HEK293T (cell line): ENCODE measurements at regions not wholly inside any gene's neighbourhood (a gene's known extent, or its start where the extent isn't known, plus 50 kb on each side); places are given as distances from the start of the nearest gene placed in this dataset.

Source experiments
- ARNT ChIP-seq: fragments of 450-650 bp; IDR thresholded peaks from 2 replicates; pipeline ENCODE4 v1.6.1; 2017; ENCODE audit warnings: mild to moderate bottlenecking
- FOXA1 ChIP-seq: fragments of 450-650 bp; IDR thresholded peaks from 2 replicates; pipeline ENCODE4 v1.6.1; 2016; ENCODE audit warnings: mild to moderate bottlenecking
- FOXK2 ChIP-seq: fragments of 450-650 bp; IDR thresholded peaks from 2 replicates; pipeline ENCODE4 v1.6.1; 2016; ENCODE audit warnings: mild to moderate bottlenecking
- LEF1 ChIP-seq: fragments of 450-650 bp; IDR thresholded peaks from 2 replicates; pipeline ENCODE4 v1.6.1; 2017; ENCODE audit warnings: mild to moderate bottlenecking, borderline replicate concordance

GRCh38 chr7:27462575-27463270, 200.0 kb downstream of the HIBADH start:
- no peak for TF ChIP-seq ARNT
- TF ChIP-seq FOXK2, result no peak
- no peak for TF ChIP-seq FOXA1
- TF ChIP-seq LEF1, result no peak
